GM19099 (cell line): ENCODE measurements at regions not wholly inside any gene's neighbourhood (a gene's known extent, or its start where the extent isn't known, plus 50 kb on each side); places are given as distances from the start of the nearest gene placed in this dataset.
A peak's percentile ranks its signal among the peaks of the same experiment; 100 is the strongest.

Experiments
- POLR2A ChIP-seq: IDR thresholded peaks from 3 replicates; pipeline ENCODE4 v1.6.1; 2011; ENCODE audit warnings: low read depth; ENCODE audit not compliant: insufficient read length; ENCODE audit errors: extremely low read depth

GRCh38 chr12:4169959-4170358, 103.6 kb upstream of the CCND2 start:
- TF ChIP-seq POLR2A, result no peak

- no peak for TF ChIP-seq POLR2A
These were observed 104.0 kb upstream of the CCND2 start for GRCh38 chr12:4169531-4169930.

GRCh38 chr12:4168036-4168435, 105.5 kb upstream of the CCND2 start:
- no peak for TF ChIP-seq POLR2A

GRCh38 chr12:4164559-4165558, 108.7 kb upstream of the CCND2 start:
- peak; percentile 72 for TF ChIP-seq POLR2A

- no peak for TF ChIP-seq POLR2A
These were observed 109.4 kb upstream of the CCND2 start for GRCh38 chr12:4164188-4164558.

- TF ChIP-seq POLR2A, result no peak
These were observed 111.8 kb upstream of the CCND2 start for GRCh38 chr12:4161718-4162117.

GRCh38 chr12:4160314-4161040, 113.1 kb upstream of the CCND2 start:
- no peak for TF ChIP-seq POLR2A

- no peak for TF ChIP-seq POLR2A
These were observed 113.7 kb upstream of the CCND2 start for GRCh38 chr12:4159851-4160250.

GRCh38 chr12:4158306-4158705, 115.3 kb upstream of the CCND2 start:
- TF ChIP-seq POLR2A, result no peak

GRCh38 chr12:4157122-4157521, 116.4 kb upstream of the CCND2 start:
- no peak for TF ChIP-seq POLR2A

GRCh38 chr12:4156317-4156716, 117.2 kb upstream of the CCND2 start:
- TF ChIP-seq POLR2A, result no peak

- no peak for TF ChIP-seq POLR2A
These were observed 118.8 kb upstream of the CCND2 start for GRCh38 chr12:4154672-4155225.

- peak; percentile 38 for TF ChIP-seq POLR2A
These were observed 120.1 kb upstream of the CCND2 start for GRCh38 chr12:4153343-4153892.

- no peak for TF ChIP-seq POLR2A
These were observed 121.3 kb upstream of the CCND2 start for GRCh38 chr12:4152145-4152795.

GRCh38 chr12:4151362-4152121, 122.0 kb upstream of the CCND2 start:
- no peak for TF ChIP-seq POLR2A
